Neural progenitor cell (in vitro differentiated cells): ENCODE measurements at regions not wholly inside any gene's neighbourhood (a gene's known extent, or its start where the extent isn't known, plus 50 kb on each side); places are given as distances from the start of the nearest gene placed in this dataset.

ENCODE experiments used
- DNase-seq: peaks from one replicate; pipeline ENCODE4 v3.0.0-alpha.2; 2016; ENCODE audit warnings: low spot score
- H2AFZ ChIP-seq: fragments of 200-600 bp; sonication (generic); replicated peaks from 2 replicates; pipeline ENCODE4 v1.6.1; 2016; ENCODE audit warnings: antibody characterized with exemption
- H3F3A ChIP-seq: fragments of 200-600 bp; sonication (generic); 2 replicates; pipeline ENCODE4 v1.6.1; 2016; ENCODE audit warnings: antibody characterized with exemption, low read depth
- H3K27ac ChIP-seq: fragments of 200-600 bp; sonication (generic); 2 replicates; pipeline ENCODE4 v1.5.1; 2016; ENCODE audit warnings: mild to moderate bottlenecking
- H3K27me3 ChIP-seq: fragments of 200-600 bp; sonication (generic); 2 replicates; pipeline ENCODE4 v1.6.1; 2016; ENCODE audit warnings: mild to moderate bottlenecking, moderate library complexity
- H3K36me3 ChIP-seq: fragments of 200-600 bp; sonication (generic); 2 replicates; pipeline ENCODE4 v1.5.1; 2016
- H3K4me1 ChIP-seq: fragments of 200-600 bp; sonication (generic); 2 replicates; pipeline ENCODE4 v1.6.1; 2016; ENCODE audit warnings: mixed run types
- H3K4me2 ChIP-seq: fragments of 200-600 bp; sonication (generic); 2 replicates; pipeline ENCODE4 v1.6.1; 2016
- H3K4me3 ChIP-seq: fragments of 200-600 bp; sonication (generic); 2 replicates; pipeline ENCODE4 v1.5.1; 2016
- H3K79me2 ChIP-seq: fragments of 200-600 bp; sonication (generic); 2 replicates; pipeline ENCODE4 v1.6.1; 2016; ENCODE audit warnings: low read depth
- H3K9ac ChIP-seq: fragments of 200-600 bp; sonication (generic); 2 replicates; pipeline ENCODE4 v1.6.1; 2016
- H3K9me3 ChIP-seq: fragments of 200-600 bp; sonication (generic); 2 replicates; pipeline ENCODE4 v1.5.1; 2016; ENCODE audit warnings: low read depth
- H4K20me1 ChIP-seq: fragments of 200-600 bp; sonication (generic); 2 replicates; pipeline ENCODE4 v1.6.1; 2016; ENCODE audit warnings: low read depth
- H3K27ac Mint-ChIP-seq: 3 replicates; pipeline ENCODE4 v1.8.0; 2021; ENCODE audit warnings: mixed read lengths
- H3K27me3 Mint-ChIP-seq: 2 replicates; pipeline ENCODE4 v1.8.0; 2022; ENCODE audit warnings: low read depth, mild to moderate bottlenecking, inconsistent platforms, moderate library complexity, mixed read lengths; ENCODE audit not compliant: insufficient read depth
- H3K36me3 Mint-ChIP-seq: 3 replicates; pipeline ENCODE4 v1.8.0; 2021; ENCODE audit warnings: mixed read lengths
- H3K4me1 Mint-ChIP-seq: 3 replicates; pipeline ENCODE4 v1.8.0; 2021; ENCODE audit warnings: mixed read lengths
- H3K4me3 Mint-ChIP-seq: 3 replicates; pipeline ENCODE4 v1.8.0; 2021; ENCODE audit warnings: mild to moderate bottlenecking, moderate library complexity, mixed read lengths
- H3K9me3 Mint-ChIP-seq: 3 replicates; pipeline ENCODE4 v1.8.0; 2020; ENCODE audit warnings: mixed read lengths
- CTCF ChIP-seq: fragments of 200-600 bp; sonication (generic); IDR thresholded peaks from 2 replicates; pipeline ENCODE4 v1.5.1; 2017; ENCODE audit warnings: antibody characterized with exemption, mild to moderate bottlenecking
- EZH2 ChIP-seq: fragments of 200-600 bp; sonication (generic); IDR thresholded peaks from 2 replicates; pipeline ENCODE4 v1.6.1; 2017; ENCODE audit warnings: antibody characterized with exemption, mild to moderate bottlenecking, moderate library complexity
- EZH2phosphoT487 ChIP-seq: fragments of 200-600 bp; sonication (generic); IDR thresholded peaks from 2 replicates; pipeline ENCODE4 v1.6.1; 2017; ENCODE audit warnings: antibody characterized with exemption

- no peak overlapping the region for H3K9ac ChIP-seq
- peaks cover 2% of the 10 kb centered on the region for H3K27me3 Mint-ChIP-seq
Observed at GRCh38 chrX:103153661-103154060, 60.7 kb upstream of the NXF3 start.

GRCh38 chrX:103151799-103152198, 58.9 kb upstream of the NXF3 start:
- Histone ChIP-seq H3K27me3 (no peaks in the 10 kb centered on the region), H4K20me1 (no peaks in the 10 kb centered on the region), H3K9ac (no peak overlapping the region), H3K4me3 (no peak overlapping the region), H3K9me3 (peaks cover 4% of the 10 kb centered on the region), H3K79me2 (no peaks in the 10 kb centered on the region), H3K27ac (no peak overlapping the region), H3K36me3 (no peaks in the 10 kb centered on the region), H3K4me1 (no peaks in the 10 kb centered on the region), H2AFZ (no peak overlapping the region), H3K4me2 (no peak overlapping the region), H3F3A (no peaks in the 10 kb centered on the region)
- H3K4me1 Mint-ChIP-seq = peaks cover 5% of the 10 kb centered on the region
- H3K4me3 Mint-ChIP-seq = no peak overlapping the region
- H3K27ac Mint-ChIP-seq = no peak overlapping the region
- H3K9me3 Mint-ChIP-seq = no peaks in the 10 kb centered on the region
- peaks cover 2% of the 10 kb centered on the region for H3K27me3 Mint-ChIP-seq
- TF ChIP-seq CTCF (no peak), EZH2phosphoT487 (no peak)
- no peaks in the 10 kb centered on the region for H3K36me3 Mint-ChIP-seq
- DNase-seq = no peak

More at GRCh38 chrX:103153661-103154060, 60.7 kb upstream of the NXF3 start:
- Histone ChIP-seq H2AFZ (no peak overlapping the region), H3K4me3 (no peak overlapping the region), H3K4me1 (no peaks in the 10 kb centered on the region), H3K27ac (no peak overlapping the region), H3K79me2 (no peaks in the 10 kb centered on the region), H4K20me1 (no peaks in the 10 kb centered on the region), H3K4me2 (no peak overlapping the region), H3K9me3 (no peaks in the 10 kb centered on the region), H3K36me3 (no peaks in the 10 kb centered on the region), H3F3A (no peaks in the 10 kb centered on the region), H3K27me3 (no peaks in the 10 kb centered on the region)
- Mint-ChIP-seq H3K4me1 (peaks cover 5% of the 10 kb centered on the region), H3K36me3 (no peaks in the 10 kb centered on the region), H3K27ac (no peak overlapping the region), H3K9me3 (no peaks in the 10 kb centered on the region), H3K4me3 (no peak overlapping the region)
- no peak for DNase-seq
- TF ChIP-seq EZH2 (no peak), CTCF (no peak), EZH2phosphoT487 (no peak)

GRCh38 chrX:103149652-103150051, 56.7 kb upstream of the NXF3 start:
- Mint-ChIP-seq H3K27ac (no peak overlapping the region), H3K4me1 (peaks cover 5% of the 10 kb centered on the region), H3K27me3 (peaks cover under 1% of the 10 kb centered on the region), H3K4me3 (no peak overlapping the region), H3K36me3 (no peaks in the 10 kb centered on the region), H3K9me3 (no peaks in the 10 kb centered on the region)
- no peaks in the 10 kb centered on the region for H3K4me1 ChIP-seq
- TF ChIP-seq CTCF (no peak), EZH2 (no peak)
- H3K36me3 ChIP-seq = no peaks in the 10 kb centered on the region
- H3K4me3 ChIP-seq = no peak overlapping the region
- no peak overlapping the region for H2AFZ ChIP-seq
- DNase-seq = no peak
- H3K27ac ChIP-seq = no peak overlapping the region
- peaks cover 5% of the 10 kb centered on the region for H3K9me3 ChIP-seq
- H3K9ac ChIP-seq = no peak overlapping the region
- no peak overlapping the region for H3K4me2 ChIP-seq
- no peaks in the 10 kb centered on the region for H4K20me1 ChIP-seq
- H3K27me3 ChIP-seq = no peaks in the 10 kb centered on the region
- H3K79me2 ChIP-seq = no peaks in the 10 kb centered on the region
- H3F3A ChIP-seq = no peaks in the 10 kb centered on the region

GRCh38 chrX:103148075-103148474, 55.1 kb upstream of the NXF3 start:
- no peaks in the 10 kb centered on the region for H3K27me3 ChIP-seq
- TF ChIP-seq EZH2phosphoT487 = no peak
- no peak for TF ChIP-seq CTCF
- TF ChIP-seq EZH2 = no peak
- H3K4me1 ChIP-seq = no peaks in the 10 kb centered on the region
- peaks cover 5% of the 10 kb centered on the region for H3K9me3 ChIP-seq
- Mint-ChIP-seq H3K27me3 (no peaks in the 10 kb centered on the region), H3K27ac (no peak overlapping the region), H3K9me3 (no peaks in the 10 kb centered on the region), H3K4me3 (no peak overlapping the region), H3K36me3 (no peaks in the 10 kb centered on the region), H3K4me1 (peaks cover 5% of the 10 kb centered on the region)
- H3K27ac ChIP-seq = no peak overlapping the region
- H3K4me3 ChIP-seq = no peak overlapping the region
- H3K36me3 ChIP-seq = no peaks in the 10 kb centered on the region
- H2AFZ ChIP-seq = no peak overlapping the region
- no peaks in the 10 kb centered on the region for H3F3A ChIP-seq
- no peak overlapping the region for H3K9ac ChIP-seq
- no peaks in the 10 kb centered on the region for H3K79me2 ChIP-seq
- no peak for DNase-seq
- no peaks in the 10 kb centered on the region for H4K20me1 ChIP-seq
- no peak overlapping the region for H3K4me2 ChIP-seq
